Kidney (tissue), 13 donors: ENCODE measurements at regions not wholly inside any gene's neighbourhood (a gene's known extent, or its start where the extent isn't known, plus 50 kb on each side); places are given as distances from the start of the nearest gene placed in this dataset.

Experiments
- DNase-seq, 5 donors: peaks; one replicate each; pipeline ENCODE4 v3.0.0-alpha.2; 2013 to 2020
- FAIRE-seq: peaks from 2 replicates; lab custom pipeline; 2012; peaks lifted over from hg19 to GRCh38; lab: Jason Lieb, UNC
- H3K27ac ChIP-seq, 2 donors: one replicate each; pipeline ENCODE4 v1.7.0; 2013; ENCODE audit warnings: low read depth in 2 of 2, low read length in 2 of 2, inconsistent platforms in 1 of 2
- H3K27me3 ChIP-seq: one replicate; pipeline ENCODE4 v1.7.1; 2013; ENCODE audit warnings: low read length, inconsistent platforms; ENCODE audit not compliant: control insufficient read depth, insufficient read depth
- H3K36me3 ChIP-seq, 3 donors: one replicate each; pipeline versions ENCODE4 v1.7.0 to v1.7.1; 2013; ENCODE audit warnings: low read length in 3 of 3, control low read depth in 1 of 3, inconsistent platforms in 1 of 3; ENCODE audit not compliant: insufficient read depth in 3 of 3, control insufficient read depth in 2 of 3
- H3K4me1 ChIP-seq, 3 donors: one replicate each; pipeline versions ENCODE4 v1.7.0 to v1.7.1; 2013; ENCODE audit warnings: low read length in 3 of 3, inconsistent platforms in 1 of 3, low read depth in 1 of 3; ENCODE audit not compliant: control insufficient read depth in 2 of 3, insufficient read depth in 2 of 3
- H3K4me3 ChIP-seq, 3 donors: one replicate each; pipeline versions ENCODE4 v1.7.0 to v1.8.1; 2013; ENCODE audit warnings: low read length in 3 of 3, control low read depth in 1 of 3, inconsistent platforms in 1 of 3
- H3K9ac ChIP-seq, 3 donors: one replicate each; pipeline versions ENCODE4 v1.7.0 to v1.7.1; 2013; ENCODE audit warnings: low read length in 3 of 3, control low read depth in 1 of 3, inconsistent platforms in 1 of 3
- H3K9me3 ChIP-seq, 3 donors: one replicate each; pipeline versions ENCODE4 v1.7.0 to v1.7.1; 2013; ENCODE audit warnings: low read length in 3 of 3, control low read depth in 1 of 3, inconsistent platforms in 1 of 3; ENCODE audit not compliant: control insufficient read depth in 2 of 3, insufficient read depth in 1 of 3
- intact Hi-C: fragments of 100-400 bp; cut with DNase I; formaldehyde crosslinking; loops from one replicate; pipeline ENCODE4 v1.11.1; 2022
- TF ChIP-seq, protein P1 (sequence below): IDR thresholded peaks from 3 replicates; pipeline ENCODE4 v1.5.1; 2012; ENCODE audit warnings: mild to moderate bottlenecking, moderate library complexity, borderline replicate concordance; ENCODE audit not compliant: insufficient read depth; ENCODE audit errors: extremely low read depth
- donor health status: control.
- donor health status: control.
- donor health status: control.
- donor health status: control.
- donor health status: control.
- donor health status: DM: yes; HTN: yes; CAD: no.
- donor health status: Normal renal cell carcinoma (clear cell type).

DNA sequence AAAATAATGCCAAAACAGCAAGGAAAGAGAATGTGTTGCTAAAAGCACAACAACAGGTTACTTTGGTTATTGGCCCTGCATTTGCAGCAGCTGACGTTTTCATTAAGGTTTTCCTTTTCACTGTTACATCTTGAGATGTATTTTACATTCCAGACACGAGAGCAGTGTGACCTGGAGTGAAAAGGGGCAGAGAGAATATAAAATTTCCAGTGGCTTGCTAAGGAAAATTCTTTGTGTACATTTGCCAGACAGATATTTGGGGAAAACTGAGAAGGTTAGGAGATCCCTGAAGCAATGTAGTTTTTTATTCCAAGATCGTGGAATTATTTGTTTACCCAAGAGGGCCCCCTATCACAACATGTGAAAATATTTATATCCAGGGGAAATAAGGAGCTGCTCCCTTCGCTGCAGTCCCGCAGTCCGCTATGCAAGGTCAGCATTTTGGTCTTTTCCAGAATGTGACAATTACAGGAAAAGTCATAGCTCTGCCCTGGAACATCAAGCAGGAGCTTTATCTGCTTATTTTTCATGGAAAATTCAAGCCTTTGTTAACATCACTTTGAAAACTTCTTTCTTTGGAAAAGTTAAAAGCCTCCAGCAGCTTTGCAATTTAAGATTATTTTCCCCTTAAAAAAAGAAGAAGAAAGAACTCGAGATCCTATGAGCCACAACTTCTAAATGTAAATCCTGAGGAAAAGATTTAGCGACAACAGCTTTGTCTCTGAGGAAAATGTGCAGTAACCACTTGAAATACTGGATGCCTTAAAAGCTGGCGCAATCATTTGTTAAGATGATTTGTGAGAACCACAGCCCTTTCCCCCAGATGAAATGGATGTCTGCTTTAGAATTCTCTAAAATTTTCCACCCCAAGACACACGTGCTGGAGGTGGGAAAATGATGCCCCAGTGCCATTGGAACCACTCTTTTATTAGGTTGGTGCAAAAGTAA is 256.4 kb upstream of the TPM1 start:
- Histone ChIP-seq H3K9me3 (no peaks in the 10 kb centered on the region), H3K27ac (no peak overlapping the region), H3K4me1 (peaks cover 3 to 13% (median 11%) of the 10 kb centered on the region in 3 donors), H3K36me3 (peaks cover 0 to 51% (median 7%) of the 10 kb centered on the region in 3 donors), H3K27me3 (no peaks in the 10 kb centered on the region), H3K9ac (no peak overlapping the region), H3K4me3 (no peak overlapping the region)
- FAIRE-seq: no peak
- intact Hi-C loops: loop anchor here (10.0 kb wide), 1 partner anchor 309 kb away; no protein-coding TSS in a partner anchor
- TF ChIP-seq, protein P1, sequence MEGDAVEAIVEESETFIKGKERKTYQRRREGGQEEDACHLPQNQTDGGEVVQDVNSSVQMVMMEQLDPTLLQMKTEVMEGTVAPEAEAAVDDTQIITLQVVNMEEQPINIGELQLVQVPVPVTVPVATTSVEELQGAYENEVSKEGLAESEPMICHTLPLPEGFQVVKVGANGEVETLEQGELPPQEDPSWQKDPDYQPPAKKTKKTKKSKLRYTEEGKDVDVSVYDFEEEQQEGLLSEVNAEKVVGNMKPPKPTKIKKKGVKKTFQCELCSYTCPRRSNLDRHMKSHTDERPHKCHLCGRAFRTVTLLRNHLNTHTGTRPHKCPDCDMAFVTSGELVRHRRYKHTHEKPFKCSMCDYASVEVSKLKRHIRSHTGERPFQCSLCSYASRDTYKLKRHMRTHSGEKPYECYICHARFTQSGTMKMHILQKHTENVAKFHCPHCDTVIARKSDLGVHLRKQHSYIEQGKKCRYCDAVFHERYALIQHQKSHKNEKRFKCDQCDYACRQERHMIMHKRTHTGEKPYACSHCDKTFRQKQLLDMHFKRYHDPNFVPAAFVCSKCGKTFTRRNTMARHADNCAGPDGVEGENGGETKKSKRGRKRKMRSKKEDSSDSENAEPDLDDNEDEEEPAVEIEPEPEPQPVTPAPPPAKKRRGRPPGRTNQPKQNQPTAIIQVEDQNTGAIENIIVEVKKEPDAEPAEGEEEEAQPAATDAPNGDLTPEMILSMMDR: no peak
- peak in 2 of 5 donors; percentile 61 to 65 for DNase-seq

GRCh38 chr15:62787401-62787800 is 255.1 kb upstream of the TPM1 start:
- Histone ChIP-seq H3K9me3 (no peaks in the 10 kb centered on the region), H3K4me3 (no peak overlapping the region), H3K36me3 (peaks cover 0 to 50% (median 7%) of the 10 kb centered on the region in 3 donors), H3K4me1 (peaks cover 3 to 5% (median 3%) of the 10 kb centered on the region in 3 donors), H3K27me3 (no peaks in the 10 kb centered on the region), H3K27ac (no peak overlapping the region), H3K9ac (no peak overlapping the region)
- TF ChIP-seq, protein P1: no peak
- intact Hi-C loops: loop anchor here (10.0 kb wide), 1 partner anchor 307 kb away; no protein-coding TSS in a partner anchor
- no peak for FAIRE-seq
- DNase-seq: no peak

GRCh38 chr15:62788224-62788623 is 254.3 kb upstream of the TPM1 start:
- Histone ChIP-seq H3K36me3 (peaks cover 0 to 50% (median 5%) of the 10 kb centered on the region in 3 donors), H3K4me1 (peaks cover 0 to 4% (median 3%) of the 10 kb centered on the region in 3 donors), H3K27ac (no peak overlapping the region), H3K9me3 (no peaks in the 10 kb centered on the region), H3K4me3 (no peak overlapping the region), H3K27me3 (no peaks in the 10 kb centered on the region), H3K9ac (no peak overlapping the region)
- TF ChIP-seq, protein P1: no peak
- intact Hi-C loops: loop anchor here (10.0 kb wide), 1 partner anchor 307 kb away; no protein-coding TSS in a partner anchor
- FAIRE-seq (no peak), DNase-seq (no peak)
